Endometrium (tissue), 2 donors: ENCODE measurements at regions not wholly inside any gene's neighbourhood (a gene's known extent, or its start where the extent isn't known, plus 50 kb on each side); places are given as distances from the start of the nearest gene placed in this dataset.
A peak's percentile ranks its signal among the peaks of the same experiment; 100 is the strongest.

Experiments used
- FAIRE-seq: peaks from 2 replicates; lab custom pipeline; 2012; peaks lifted over from hg19 to GRCh38; lab: Jason Lieb, UNC
- donor health status: control.
- donor health status: control.

GRCh38 chr12:28601570-28602058 lies 411.4 kb downstream of the CCDC91 start:
- no peak for FAIRE-seq

- no peak for FAIRE-seq
Measured at GRCh38 chr12:28602786-28603185, 412.5 kb downstream of the CCDC91 start.

GRCh38 chr12:28603239-28603638 lies 413.0 kb downstream of the CCDC91 start:
- no peak for FAIRE-seq

GRCh38 chr12:28603801-28604200 lies 413.5 kb downstream of the CCDC91 start:
- FAIRE-seq: no peak

- no peak for FAIRE-seq
Measured at GRCh38 chr12:28604240-28604639, 414.0 kb downstream of the CCDC91 start.

GRCh38 chr12:28606967-28607557 lies 416.8 kb downstream of the CCDC91 start:
- no peak for FAIRE-seq

- no peak for FAIRE-seq
Measured at GRCh38 chr12:28610401-28611114, 420.3 kb downstream of the CCDC91 start.

- no peak for FAIRE-seq
Measured at GRCh38 chr12:28611115-28611435, 420.8 kb downstream of the CCDC91 start.

GRCh38 chr12:28611449-28611848 lies 421.2 kb downstream of the CCDC91 start:
- FAIRE-seq: no peak

- no peak for FAIRE-seq
Measured at GRCh38 chr12:28618171-28618570, 427.9 kb downstream of the CCDC91 start.

GRCh38 chr12:28618772-28619171 lies 428.5 kb downstream of the CCDC91 start:
- FAIRE-seq: no peak

GRCh38 chr12:28620281-28620680 lies 430.0 kb downstream of the CCDC91 start:
- no peak for FAIRE-seq

- no peak for FAIRE-seq
Measured at GRCh38 chr12:28622406-28622805, 432.1 kb downstream of the CCDC91 start.

GRCh38 chr12:28626504-28626903 lies 436.2 kb downstream of the CCDC91 start:
- FAIRE-seq: no peak

- FAIRE-seq: no peak
Measured at GRCh38 chr12:28629691-28630090, 439.4 kb downstream of the CCDC91 start.

GRCh38 chr12:28631831-28632230 lies 441.6 kb downstream of the CCDC91 start:
- no peak for FAIRE-seq

GRCh38 chr12:28640519-28640918 lies 450.3 kb downstream of the CCDC91 start:
- FAIRE-seq: no peak

- FAIRE-seq: no peak
Measured at GRCh38 chr12:28645436-28645835, 455.2 kb downstream of the CCDC91 start.

GRCh38 chr12:28645891-28646290 lies 455.6 kb downstream of the CCDC91 start:
- no peak for FAIRE-seq

GRCh38 chr12:28650906-28651305 lies 460.6 kb downstream of the CCDC91 start:
- FAIRE-seq: no peak

- no peak for FAIRE-seq
Measured at GRCh38 chr12:28652239-28652638, 462.0 kb downstream of the CCDC91 start.

- FAIRE-seq: peak; percentile 66
Measured at GRCh38 chr12:28681980-28682379, 467.1 kb upstream of the FAR2 start.

- FAIRE-seq: peak; percentile 93
Measured at GRCh38 chr12:28683366-28683765, 465.7 kb upstream of the FAR2 start.
